ENCODE measurements at regions not wholly inside any gene's neighbourhood (a gene's known extent, or its start where the extent isn't known, plus 50 kb on each side); places are given as distances from the start of the nearest gene placed in this dataset.

DNA sequence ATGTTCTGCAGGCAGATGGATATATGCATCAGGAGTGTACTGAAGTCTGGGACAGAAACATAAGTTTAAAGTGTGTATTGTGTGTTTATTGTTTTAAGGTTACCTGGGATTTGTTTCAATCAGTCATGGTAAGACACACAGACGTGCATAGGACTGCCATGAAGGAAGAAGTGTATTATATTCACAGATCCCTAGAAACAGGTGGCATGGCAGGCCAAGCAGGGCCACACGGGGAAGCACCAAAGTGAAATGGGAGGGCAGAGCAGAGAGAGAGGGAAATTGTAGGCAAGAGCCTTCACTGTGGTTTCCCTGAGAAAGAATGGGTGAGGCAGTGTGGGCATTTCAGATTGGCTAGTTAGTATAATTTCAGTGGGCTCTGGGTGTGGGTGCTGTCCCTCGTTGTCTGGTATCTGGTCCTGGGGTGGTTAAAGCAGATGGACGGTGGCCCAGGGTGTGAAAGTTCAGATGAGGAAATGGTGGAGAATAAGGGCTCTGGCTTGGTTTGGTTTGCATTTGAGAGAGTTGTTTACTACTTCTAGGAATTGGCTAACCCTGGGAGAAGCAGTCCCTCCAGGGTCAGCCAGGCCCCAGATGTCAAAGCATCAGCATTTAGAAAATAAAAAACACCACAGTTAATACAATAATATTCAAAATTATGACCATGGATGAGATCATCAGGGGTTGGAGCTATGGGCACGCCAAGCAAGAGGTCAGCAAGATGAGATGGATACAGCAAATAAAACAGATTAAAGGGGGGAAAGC lies 160.0 kb downstream of the LRRC30 start:
- Histone ChIP-seq H4K20me1 (ENCODE audit: insufficient read depth) (no peaks in the 10 kb centered on the region), H2AFZ (no peak overlapping the region), H3K79me2 (ENCODE audit: low read depth) (no peaks in the 10 kb centered on the region), H3K4me2 (no peak overlapping the region), H3K36me3 (ENCODE audit: low read depth) (no peaks in the 10 kb centered on the region), H3K4me3 (no peak overlapping the region), H3K9me2 (ENCODE audit: insufficient read depth) (no peaks in the 10 kb centered on the region), H3K9me3 (ENCODE audit: insufficient read depth, low read depth) (no peaks in the 10 kb centered on the region), H3K4me1 (replicated peaks; ENCODE audit: insufficient read depth) (no peaks in the 10 kb centered on the region), H3F3A (ENCODE audit: insufficient read depth, low read depth) (no peaks in the 10 kb centered on the region), H3K27me3 (ENCODE audit: insufficient read depth, low read depth) (peaks cover 96% of the 10 kb centered on the region), H3K27ac (no peak overlapping the region)
- DNase-seq, result no peak
- BruUV-seq (replicated peaks), result no TSS peak
- TF ChIP-seq, protein P1, sequence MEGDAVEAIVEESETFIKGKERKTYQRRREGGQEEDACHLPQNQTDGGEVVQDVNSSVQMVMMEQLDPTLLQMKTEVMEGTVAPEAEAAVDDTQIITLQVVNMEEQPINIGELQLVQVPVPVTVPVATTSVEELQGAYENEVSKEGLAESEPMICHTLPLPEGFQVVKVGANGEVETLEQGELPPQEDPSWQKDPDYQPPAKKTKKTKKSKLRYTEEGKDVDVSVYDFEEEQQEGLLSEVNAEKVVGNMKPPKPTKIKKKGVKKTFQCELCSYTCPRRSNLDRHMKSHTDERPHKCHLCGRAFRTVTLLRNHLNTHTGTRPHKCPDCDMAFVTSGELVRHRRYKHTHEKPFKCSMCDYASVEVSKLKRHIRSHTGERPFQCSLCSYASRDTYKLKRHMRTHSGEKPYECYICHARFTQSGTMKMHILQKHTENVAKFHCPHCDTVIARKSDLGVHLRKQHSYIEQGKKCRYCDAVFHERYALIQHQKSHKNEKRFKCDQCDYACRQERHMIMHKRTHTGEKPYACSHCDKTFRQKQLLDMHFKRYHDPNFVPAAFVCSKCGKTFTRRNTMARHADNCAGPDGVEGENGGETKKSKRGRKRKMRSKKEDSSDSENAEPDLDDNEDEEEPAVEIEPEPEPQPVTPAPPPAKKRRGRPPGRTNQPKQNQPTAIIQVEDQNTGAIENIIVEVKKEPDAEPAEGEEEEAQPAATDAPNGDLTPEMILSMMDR (conservative IDR thresholded peaks at IDR 0.05), result no peak
- ChIA-PET CTCF (no interaction called here), POLR2A (ENCODE audit: unreplicated experiment) (no interaction called here)
- intact Hi-C loops (cut with micrococcal nuclease; ENCODE audit: unreplicated experiment), result no loop called here

DNA sequence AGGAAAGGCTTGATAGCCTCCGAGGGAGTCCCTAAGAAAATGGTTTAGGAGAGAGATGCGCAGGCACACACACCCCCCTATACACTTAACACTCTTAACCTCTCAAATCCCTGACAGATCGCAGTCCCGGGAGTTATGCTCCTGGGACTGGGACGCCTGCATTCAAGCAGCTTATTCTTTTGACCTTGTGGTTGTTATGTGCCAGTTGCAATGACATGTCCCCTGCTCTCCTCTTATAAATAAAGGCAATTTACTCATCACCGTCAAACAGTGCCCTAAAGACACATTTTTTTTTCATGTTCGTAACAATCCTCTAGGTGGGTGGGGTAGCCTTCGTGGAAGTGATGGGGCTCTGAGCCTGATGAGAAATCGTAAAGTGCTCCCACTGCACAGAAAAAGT lies 162.2 kb downstream of the LRRC30 start:
- BruUV-seq (replicated peaks), result no TSS peak

DNA sequence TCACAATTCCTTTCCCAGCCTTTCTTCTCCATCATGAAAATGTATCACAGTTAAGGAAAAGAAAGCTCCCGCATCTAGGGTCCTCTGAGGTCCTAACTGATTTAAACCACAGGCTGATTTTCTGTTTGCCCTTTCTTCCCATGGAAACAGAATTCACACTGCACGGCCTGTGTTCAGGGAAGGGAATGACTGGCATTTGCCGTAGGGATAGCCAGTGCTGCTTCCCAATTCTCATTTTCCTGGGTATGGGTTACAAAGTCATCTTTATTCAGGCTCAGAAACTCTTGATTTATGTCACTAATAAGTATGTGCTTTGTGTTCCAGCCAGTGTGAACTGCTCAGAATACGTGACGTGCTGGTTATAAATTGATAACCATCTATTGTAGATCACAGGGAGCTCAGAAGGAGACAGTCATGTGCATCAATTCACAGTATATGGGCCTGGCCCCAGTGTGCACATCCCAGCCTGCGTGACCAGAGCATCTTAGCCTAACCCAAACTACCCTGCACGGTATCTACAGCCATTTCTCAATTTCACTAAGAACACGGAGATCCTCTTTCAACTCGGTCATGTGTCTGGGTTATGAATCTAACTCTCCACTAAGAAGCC lies 163.3 kb downstream of the LRRC30 start:
- no peak overlapping the region for H3K4me3 ChIP-seq
- no peaks in the 10 kb centered on the region for H3K79me2 ChIP-seq (ENCODE audit: low read depth)
- H3K9me3 ChIP-seq (ENCODE audit: insufficient read depth, low read depth), result no peaks in the 10 kb centered on the region
- H3K4me2 ChIP-seq, result no peak overlapping the region
- intact Hi-C loops (cut with micrococcal nuclease; ENCODE audit: unreplicated experiment), result no loop called here
- H3K27ac ChIP-seq, result no peak overlapping the region
- H4K20me1 ChIP-seq (ENCODE audit: insufficient read depth), result no peaks in the 10 kb centered on the region
- H3K9me2 ChIP-seq (ENCODE audit: insufficient read depth), result no peaks in the 10 kb centered on the region
- peaks cover 89% of the 10 kb centered on the region for H3K27me3 ChIP-seq (ENCODE audit: insufficient read depth, low read depth)
- no peaks in the 10 kb centered on the region for H3F3A ChIP-seq (ENCODE audit: insufficient read depth, low read depth)
- POLR2A ChIA-PET (ENCODE audit: unreplicated experiment), result no interaction called here
- no peak for TF ChIP-seq EZH2 (IDR thresholded peaks at IDR 0.05; ENCODE audit: low read depth)
- TF ChIP-seq, protein P1 (conservative IDR thresholded peaks at IDR 0.05), result no peak
- H3K4me1 ChIP-seq (replicated peaks; ENCODE audit: insufficient read depth), result no peaks in the 10 kb centered on the region
- CTCF ChIA-PET, result no interaction called here
- H3K36me3 ChIP-seq (ENCODE audit: low read depth), result no peaks in the 10 kb centered on the region
- DNase-seq, result no peak
- BruUV-seq (replicated peaks), result no TSS peak
- no peak overlapping the region for H2AFZ ChIP-seq

More for the DNA sequence above, 162.2 kb downstream of the LRRC30 start:
- Histone ChIP-seq H2AFZ (no peak overlapping the region), H3K36me3 (ENCODE audit: low read depth) (no peaks in the 10 kb centered on the region), H3K9me3 (ENCODE audit: insufficient read depth, low read depth) (no peaks in the 10 kb centered on the region), H4K20me1 (ENCODE audit: insufficient read depth) (no peaks in the 10 kb centered on the region), H3K4me1 (replicated peaks; ENCODE audit: insufficient read depth) (no peaks in the 10 kb centered on the region), H3F3A (ENCODE audit: insufficient read depth, low read depth) (no peaks in the 10 kb centered on the region), H3K4me3 (no peak overlapping the region), H3K27ac (no peak overlapping the region), H3K79me2 (ENCODE audit: low read depth) (no peaks in the 10 kb centered on the region), H3K4me2 (no peak overlapping the region), H3K27me3 (ENCODE audit: insufficient read depth, low read depth) (peaks cover 98% of the 10 kb centered on the region), H3K9me2 (ENCODE audit: insufficient read depth) (no peaks in the 10 kb centered on the region)
- no peak for DNase-seq
- TF ChIP-seq EZH2 (IDR thresholded peaks at IDR 0.05; ENCODE audit: low read depth), result no peak
- TF ChIP-seq, protein P1 (conservative IDR thresholded peaks at IDR 0.05), result no peak
- intact Hi-C loops (cut with micrococcal nuclease; ENCODE audit: unreplicated experiment), result no loop called here
- POLR2A ChIA-PET (ENCODE audit: unreplicated experiment), result no interaction called here
- CTCF ChIA-PET, result no interaction called here

All from PC-9 (cell line).